Neural cell (in vitro differentiated cells): ENCODE measurements at regions not wholly inside any gene's neighbourhood (a gene's known extent, or its start where the extent isn't known, plus 50 kb on each side); places are given as distances from the start of the nearest gene placed in this dataset.

Source experiments
- CTCF ChIP-seq: fragments of 450-650 bp; IDR thresholded peaks from 2 replicates; pipeline ENCODE4 v1.5.1; 2014; ENCODE audit warnings: antibody characterized with exemption, mild to moderate bottlenecking, moderate library complexity; ENCODE audit not compliant: poor library complexity, severe bottlenecking
- EZH2 ChIP-seq: fragments of 200-600, 300-800 bp; shearing (Covaris generic), sonication (generic); IDR thresholded peaks from 2 replicates; pipeline ENCODE4 v1.6.1; 2014; ENCODE audit warnings: antibody characterized with exemption, low read length, borderline replicate concordance, mild to moderate bottlenecking; ENCODE audit not compliant: insufficient read depth, poor library complexity, severe bottlenecking
- MXI1 ChIP-seq: fragments of 450-650 bp; conservative IDR thresholded peaks from 2 replicates; pipeline ENCODE4 v1.6.1; 2014; ENCODE audit warnings: antibody characterized with exemption, mild to moderate bottlenecking; ENCODE audit not compliant: poor library complexity, severe bottlenecking

GRCh38 chr3:72641684-72642083, 206.6 kb downstream of the SHQ1 start:
- TF ChIP-seq CTCF, result no peak
- TF ChIP-seq EZH2, result no peak
- no peak for TF ChIP-seq MXI1
